Sigmoid colon (tissue), 4 donors: ENCODE measurements at regions not wholly inside any gene's neighbourhood (a gene's known extent, or its start where the extent isn't known, plus 50 kb on each side); places are given as distances from the start of the nearest gene placed in this dataset.

Experiments
- EP300 ChIP-seq, 4 donors: sonication (generic); formaldehyde crosslinking; IDR thresholded peaks; one replicate each; pipeline ENCODE4 v1.6.1; 2017; ENCODE audit warnings: antibody characterized with exemption in 4 of 4
- TF ChIP-seq, protein P1 (sequence below), 4 experiments: fragments of 450-650 bp in 3 of 4; fragments of 200-600 bp in 1 of 4; IDR thresholded peaks; one replicate each; pipeline ENCODE4 v1.5.1; 2016 to 2019; ENCODE audit warnings: antibody characterized with exemption in 4 of 4, mild to moderate bottlenecking in 3 of 4, moderate library complexity in 2 of 4

- TF ChIP-seq, protein P1, sequence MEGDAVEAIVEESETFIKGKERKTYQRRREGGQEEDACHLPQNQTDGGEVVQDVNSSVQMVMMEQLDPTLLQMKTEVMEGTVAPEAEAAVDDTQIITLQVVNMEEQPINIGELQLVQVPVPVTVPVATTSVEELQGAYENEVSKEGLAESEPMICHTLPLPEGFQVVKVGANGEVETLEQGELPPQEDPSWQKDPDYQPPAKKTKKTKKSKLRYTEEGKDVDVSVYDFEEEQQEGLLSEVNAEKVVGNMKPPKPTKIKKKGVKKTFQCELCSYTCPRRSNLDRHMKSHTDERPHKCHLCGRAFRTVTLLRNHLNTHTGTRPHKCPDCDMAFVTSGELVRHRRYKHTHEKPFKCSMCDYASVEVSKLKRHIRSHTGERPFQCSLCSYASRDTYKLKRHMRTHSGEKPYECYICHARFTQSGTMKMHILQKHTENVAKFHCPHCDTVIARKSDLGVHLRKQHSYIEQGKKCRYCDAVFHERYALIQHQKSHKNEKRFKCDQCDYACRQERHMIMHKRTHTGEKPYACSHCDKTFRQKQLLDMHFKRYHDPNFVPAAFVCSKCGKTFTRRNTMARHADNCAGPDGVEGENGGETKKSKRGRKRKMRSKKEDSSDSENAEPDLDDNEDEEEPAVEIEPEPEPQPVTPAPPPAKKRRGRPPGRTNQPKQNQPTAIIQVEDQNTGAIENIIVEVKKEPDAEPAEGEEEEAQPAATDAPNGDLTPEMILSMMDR (IDR thresholded peaks at IDR 0.05), result no peak
- no peak for TF ChIP-seq EP300 (IDR thresholded peaks at IDR 0.05)
Measured at GRCh38 chr2:184543832-184544231, 54.5 kb upstream of the ZNF804A start.
